Upper lobe of left lung (tissue), 6 donors: ENCODE measurements at regions not wholly inside any gene's neighbourhood (a gene's known extent, or its start where the extent isn't known, plus 50 kb on each side); places are given as distances from the start of the nearest gene placed in this dataset.
A peak's percentile ranks its signal among the peaks of the same experiment; 100 is the strongest.

Experiments used
- ATAC-seq, 2 donors: fragments of 200-7000 bp; cut with Tn5 transposase; one replicate each; pipeline ENCODE4 v1.9.1; 2022; ENCODE audit warnings: mild to moderate bottlenecking in 2 of 2, moderate library complexity in 2 of 2; ENCODE audit not compliant: low FRiP score in 2 of 2
- DNase-seq, 2 donors: peaks; one replicate each; pipeline ENCODE4 v3.0.0-alpha.2; 2019 to 2020
- H3K27ac ChIP-seq, 4 donors: fragments of 200-600 bp; sonication (generic); one replicate each; pipeline ENCODE4 v1.5.1; 2016 to 2019
- H3K27me3 ChIP-seq, 4 donors: fragments of 200-600 bp; sonication (generic); one replicate each; pipeline ENCODE4 v1.5.1; 2017 to 2019
- H3K36me3 ChIP-seq, 4 donors: fragments of 200-600 bp; sonication (generic); one replicate each; pipeline ENCODE4 v1.5.1; 2016 to 2019
- H3K4me1 ChIP-seq, 4 donors: fragments of 200-600 bp; sonication (generic); one replicate each; pipeline ENCODE4 v1.5.1; 2018 to 2019
- H3K4me3 ChIP-seq, 4 donors: fragments of 200-600 bp; sonication (generic); one replicate each; pipeline ENCODE4 v1.5.1; 2017 to 2019; ENCODE audit warnings: mild to moderate bottlenecking in 2 of 4, moderate library complexity in 1 of 4
- H3K9me3 ChIP-seq, 4 donors: fragments of 200-600 bp; sonication (generic); one replicate each; pipeline ENCODE4 v1.5.1; 2018 to 2019
- EP300 ChIP-seq, 4 donors: sonication (generic); formaldehyde crosslinking; IDR thresholded peaks; one replicate each; pipeline ENCODE4 v1.5.1; 2017; ENCODE audit warnings: antibody characterized with exemption in 4 of 4, control low read depth in 2 of 4
- POLR2A ChIP-seq, 4 donors: fragments of 450-650 bp; IDR thresholded peaks; one replicate each; pipeline ENCODE4 v1.5.1; 2016 to 2017; ENCODE audit warnings: antibody characterized with exemption in 4 of 4, mild to moderate bottlenecking in 2 of 4
- POLR2AphosphoS5 ChIP-seq, 2 donors: sonication (generic); formaldehyde crosslinking; IDR thresholded peaks; one replicate each; pipeline ENCODE4 v1.5.1; 2017; ENCODE audit warnings: antibody characterized with exemption in 2 of 2
- WGBS, 2 donors: methylation state at CpG; one replicate each; pipeline ENCODE4 v1.1.5; 2017 to 2018; 5-methylcytosine and 5-hydroxymethylcytosine counted together
- TF ChIP-seq, protein P1 (sequence below), 6 experiments: fragments of 450-650 bp in 4 of 6; fragments of 200-600 bp in 2 of 6; sonication (generic) in 2 of 6; IDR thresholded peaks; one replicate each; pipeline ENCODE4 v1.5.1; 2016 to 2019; ENCODE audit warnings: antibody characterized with exemption in 6 of 6
- donor health status: DM: no; HTN: no; CAD: no; lungs with moderate emphysema.
- donor health status: DM: no; HTN: yes; CAD: no; lungs with severe emphysema.

DNA sequence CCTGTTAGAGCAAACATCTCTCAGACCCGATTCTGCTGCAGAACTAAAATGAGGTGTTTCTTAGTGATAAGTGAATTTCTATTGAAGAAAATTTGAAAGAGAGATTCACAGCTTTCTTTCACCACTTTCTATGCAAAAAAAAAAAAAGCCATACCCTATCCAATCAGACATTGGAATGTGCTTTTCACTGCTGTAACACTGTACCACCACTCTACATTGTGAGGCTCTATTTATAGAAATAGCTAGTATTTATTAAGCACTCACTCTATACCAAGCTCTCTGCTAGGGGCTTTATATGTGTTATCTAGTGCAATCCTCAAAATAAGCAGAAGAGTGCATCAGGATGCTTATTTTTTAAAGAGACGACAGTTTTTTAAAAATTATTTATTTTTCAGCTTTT, 580.6 kb upstream of the VRK2 start:
- no peak for ATAC-seq
- H3K4me3 ChIP-seq = no peak overlapping the region
- no peaks in the 10 kb centered on the region for H3K4me1 ChIP-seq
- TF ChIP-seq, protein P1, sequence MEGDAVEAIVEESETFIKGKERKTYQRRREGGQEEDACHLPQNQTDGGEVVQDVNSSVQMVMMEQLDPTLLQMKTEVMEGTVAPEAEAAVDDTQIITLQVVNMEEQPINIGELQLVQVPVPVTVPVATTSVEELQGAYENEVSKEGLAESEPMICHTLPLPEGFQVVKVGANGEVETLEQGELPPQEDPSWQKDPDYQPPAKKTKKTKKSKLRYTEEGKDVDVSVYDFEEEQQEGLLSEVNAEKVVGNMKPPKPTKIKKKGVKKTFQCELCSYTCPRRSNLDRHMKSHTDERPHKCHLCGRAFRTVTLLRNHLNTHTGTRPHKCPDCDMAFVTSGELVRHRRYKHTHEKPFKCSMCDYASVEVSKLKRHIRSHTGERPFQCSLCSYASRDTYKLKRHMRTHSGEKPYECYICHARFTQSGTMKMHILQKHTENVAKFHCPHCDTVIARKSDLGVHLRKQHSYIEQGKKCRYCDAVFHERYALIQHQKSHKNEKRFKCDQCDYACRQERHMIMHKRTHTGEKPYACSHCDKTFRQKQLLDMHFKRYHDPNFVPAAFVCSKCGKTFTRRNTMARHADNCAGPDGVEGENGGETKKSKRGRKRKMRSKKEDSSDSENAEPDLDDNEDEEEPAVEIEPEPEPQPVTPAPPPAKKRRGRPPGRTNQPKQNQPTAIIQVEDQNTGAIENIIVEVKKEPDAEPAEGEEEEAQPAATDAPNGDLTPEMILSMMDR (IDR thresholded peaks at IDR 0.05) = no peak
- TF ChIP-seq POLR2AphosphoS5 (IDR thresholded peaks at IDR 0.05) (no peak), POLR2A (IDR thresholded peaks at IDR 0.05) (no peak), EP300 (IDR thresholded peaks at IDR 0.05) (no peak)
- H3K9me3 ChIP-seq = no peaks in the 10 kb centered on the region
- no peak for DNase-seq
- 47 to 52% methylated on average over 2 of the region's 2 CpGs for WGBS, 2 donors
- no peaks in the 10 kb centered on the region for H3K27me3 ChIP-seq
- H3K36me3 ChIP-seq = no peaks in the 10 kb centered on the region
- H3K27ac ChIP-seq = no peak overlapping the region

DNA sequence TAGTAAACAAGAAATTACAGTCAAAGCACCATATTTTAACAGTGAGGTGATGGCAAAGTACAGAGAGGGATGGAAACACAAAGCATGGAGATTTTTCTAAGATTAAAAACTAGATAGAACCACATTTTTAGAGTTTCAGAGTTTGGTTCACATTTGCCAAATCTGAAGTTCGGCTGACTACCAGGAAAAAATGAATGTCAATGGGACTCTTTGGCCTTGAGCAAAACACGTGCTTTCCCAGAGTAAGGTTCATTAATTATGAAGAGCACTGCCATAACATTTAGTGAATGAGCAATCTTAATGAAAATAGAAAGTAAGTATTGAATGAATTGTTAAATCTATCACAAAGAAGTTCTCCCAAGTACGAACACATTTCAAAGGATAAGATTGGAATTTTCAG, 571.2 kb upstream of the VRK2 start:
- H3K9me3 ChIP-seq = no peaks in the 10 kb centered on the region
- WGBS, 2 donors = 82 to 83% methylated on average over 3 of the region's 3 CpGs
- H3K4me3 ChIP-seq = no peak overlapping the region
- H3K27me3 ChIP-seq = no peaks in the 10 kb centered on the region
- no peaks in the 10 kb centered on the region for H3K4me1 ChIP-seq
- TF ChIP-seq POLR2A (IDR thresholded peaks at IDR 0.05) (no peak), POLR2AphosphoS5 (IDR thresholded peaks at IDR 0.05) (no peak), EP300 (IDR thresholded peaks at IDR 0.05) (no peak)
- TF ChIP-seq, protein P1 (IDR thresholded peaks at IDR 0.05) = no peak
- ATAC-seq (no peak), DNase-seq (no peak)
- no peak overlapping the region for H3K27ac ChIP-seq
- no peaks in the 10 kb centered on the region for H3K36me3 ChIP-seq

DNA sequence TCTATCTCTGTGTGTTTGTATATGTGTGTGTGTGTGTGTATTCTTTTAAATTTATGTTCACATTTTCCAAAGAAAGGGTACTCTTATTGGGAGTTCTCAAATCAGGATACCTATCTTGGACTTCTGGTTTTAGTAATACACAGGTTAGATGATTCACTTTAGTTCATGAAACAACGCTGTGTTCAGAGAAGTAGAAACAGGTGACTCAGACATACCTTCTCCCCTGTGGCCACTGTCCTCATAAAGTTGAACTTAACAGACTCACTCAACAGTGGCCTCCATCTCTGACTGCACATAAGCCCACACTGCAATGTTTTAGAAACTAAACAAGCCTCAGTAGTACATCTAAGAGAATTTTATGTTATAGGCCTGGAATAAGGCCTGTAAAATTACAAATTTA, 566.6 kb upstream of the VRK2 start:
- Histone ChIP-seq H3K4me1 (no peaks in the 10 kb centered on the region), H3K4me3 (no peak overlapping the region), H3K27ac (no peak overlapping the region), H3K27me3 (no peaks in the 10 kb centered on the region), H3K9me3 (no peaks in the 10 kb centered on the region), H3K36me3 (no peaks in the 10 kb centered on the region)
- 74 to 93% methylated on average over 1 of the region's 1 CpG for WGBS, 2 donors
- TF ChIP-seq POLR2A (IDR thresholded peaks at IDR 0.05) (no peak), POLR2AphosphoS5 (IDR thresholded peaks at IDR 0.05) (no peak), EP300 (IDR thresholded peaks at IDR 0.05) (no peak)
- TF ChIP-seq, protein P1 (IDR thresholded peaks at IDR 0.05) = no peak
- ATAC-seq = no peak
- no peak for DNase-seq

DNA sequence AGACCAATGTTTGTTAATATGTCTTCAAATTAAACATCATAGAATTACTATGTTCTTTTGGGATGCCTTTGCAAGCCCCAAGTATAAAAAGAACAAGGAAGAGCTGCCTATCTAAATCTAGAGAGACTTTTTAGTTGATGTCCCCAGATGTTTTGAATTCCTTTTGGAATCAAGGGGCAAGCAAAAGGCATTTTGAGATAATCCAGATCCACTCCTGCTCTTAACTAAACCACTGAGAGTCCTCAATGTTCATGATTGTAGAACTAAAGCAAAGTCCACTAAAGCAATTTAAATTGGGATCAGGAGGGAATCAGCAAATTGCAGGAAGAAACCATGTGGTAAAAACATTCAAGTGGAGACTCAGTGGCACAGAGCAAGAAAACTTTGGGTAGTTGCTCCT, 558.5 kb upstream of the VRK2 start:
- H3K9me3 ChIP-seq = no peaks in the 10 kb centered on the region
- no peak for TF ChIP-seq POLR2A (IDR thresholded peaks at IDR 0.05)
- TF ChIP-seq POLR2AphosphoS5 (IDR thresholded peaks at IDR 0.05) = no peak
- TF ChIP-seq, protein P1 (IDR thresholded peaks at IDR 0.05) = no peak
- no peak for ATAC-seq
- H3K27me3 ChIP-seq = no peaks in the 10 kb centered on the region
- H3K4me3 ChIP-seq = no peak overlapping the region
- DNase-seq = no peak
- no peak overlapping the region for H3K27ac ChIP-seq
- H3K4me1 ChIP-seq = no peaks in the 10 kb centered on the region
- no peaks in the 10 kb centered on the region for H3K36me3 ChIP-seq

DNA sequence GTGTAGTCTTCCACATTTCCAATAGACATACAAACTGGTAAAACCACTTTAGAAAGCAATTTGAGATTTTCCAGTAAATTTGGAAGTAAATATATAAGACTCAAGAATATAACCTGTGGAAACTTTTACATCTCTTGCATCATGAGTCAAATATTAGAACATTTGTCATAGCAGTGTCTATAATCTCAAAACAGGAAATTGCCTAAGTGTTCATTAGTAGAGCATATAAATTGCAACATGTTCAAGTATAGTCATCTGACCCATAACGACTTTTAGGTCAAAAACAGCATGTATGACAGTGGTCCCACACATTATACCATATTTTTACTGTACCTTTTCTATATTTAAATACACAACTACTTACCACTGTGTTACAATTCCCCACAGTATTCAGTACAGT, 555.9 kb upstream of the VRK2 start:
- H3K27ac ChIP-seq = no peak overlapping the region
- no peak overlapping the region for H3K4me3 ChIP-seq
- 48 to 59% methylated on average over 1 of the region's 1 CpG for WGBS, 2 donors
- H3K4me1 ChIP-seq = no peaks in the 10 kb centered on the region
- DNase-seq = no peak
- ATAC-seq = no peak
- TF ChIP-seq POLR2AphosphoS5 (IDR thresholded peaks at IDR 0.05) (no peak), EP300 (IDR thresholded peaks at IDR 0.05) (peak in 1 of 4 donors; percentile 24)
- no peaks in the 10 kb centered on the region for H3K36me3 ChIP-seq
- H3K27me3 ChIP-seq = no peaks in the 10 kb centered on the region
- no peaks in the 10 kb centered on the region for H3K9me3 ChIP-seq
